Stomach (tissue), 4 donors: ENCODE measurements at regions not wholly inside any gene's neighbourhood (a gene's known extent, or its start where the extent isn't known, plus 50 kb on each side); places are given as distances from the start of the nearest gene placed in this dataset.

Experiments
- POLR2A ChIP-seq, 4 donors: fragments of 450-650 bp; IDR thresholded peaks; one replicate each; pipeline ENCODE4 v1.6.1; 2016; ENCODE audit warnings: antibody characterized with exemption in 4 of 4, control low read depth in 2 of 4, mild to moderate bottlenecking in 1 of 4, moderate library complexity in 1 of 4
- POLR2AphosphoS5 ChIP-seq, 3 donors: sonication (generic); formaldehyde crosslinking; IDR thresholded peaks; one replicate each; pipeline ENCODE4 v1.6.1; 2016; ENCODE audit warnings: antibody characterized with exemption in 3 of 3
- TF ChIP-seq, protein P1 (sequence below), 7 experiments: fragments of 450-650 bp in 4 of 7; fragments of 200-600 bp in 3 of 7; sonication (generic) in 3 of 7; IDR thresholded peaks; one replicate each; pipeline ENCODE4 v1.5.1; 2016 to 2019; ENCODE audit warnings: antibody characterized with exemption in 7 of 7, control low read depth in 2 of 7, mild to moderate bottlenecking in 1 of 7

DNA sequence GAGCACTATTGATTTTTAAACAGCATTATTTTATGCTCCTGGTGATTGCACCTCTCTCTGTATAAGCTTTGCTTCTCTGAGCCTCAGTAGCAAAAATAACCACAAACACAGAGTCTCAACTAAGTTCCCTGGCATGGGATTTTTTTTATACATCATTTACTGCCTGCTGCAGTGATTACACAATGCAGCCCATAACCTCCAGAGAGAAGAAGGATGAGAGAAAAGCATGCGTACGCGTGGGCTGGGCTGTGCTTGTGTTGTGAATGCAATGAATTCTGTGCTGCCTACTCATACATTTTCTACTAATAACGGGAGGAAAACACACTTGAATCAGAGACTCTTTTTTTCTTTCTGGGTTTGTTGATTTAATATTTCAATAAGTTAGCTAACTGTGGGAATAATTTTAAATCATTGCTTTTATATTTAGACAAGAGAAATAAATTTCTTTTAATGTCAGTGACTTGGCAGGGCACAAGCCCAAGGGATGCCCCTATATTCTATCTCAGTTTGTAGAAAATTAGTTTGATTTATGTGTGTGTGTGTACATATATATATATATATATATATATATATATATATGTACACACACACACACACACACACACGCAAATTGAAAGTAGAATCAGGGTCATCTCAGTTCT lies 351.5 kb downstream of the MED10 start:
- TF ChIP-seq, protein P1, sequence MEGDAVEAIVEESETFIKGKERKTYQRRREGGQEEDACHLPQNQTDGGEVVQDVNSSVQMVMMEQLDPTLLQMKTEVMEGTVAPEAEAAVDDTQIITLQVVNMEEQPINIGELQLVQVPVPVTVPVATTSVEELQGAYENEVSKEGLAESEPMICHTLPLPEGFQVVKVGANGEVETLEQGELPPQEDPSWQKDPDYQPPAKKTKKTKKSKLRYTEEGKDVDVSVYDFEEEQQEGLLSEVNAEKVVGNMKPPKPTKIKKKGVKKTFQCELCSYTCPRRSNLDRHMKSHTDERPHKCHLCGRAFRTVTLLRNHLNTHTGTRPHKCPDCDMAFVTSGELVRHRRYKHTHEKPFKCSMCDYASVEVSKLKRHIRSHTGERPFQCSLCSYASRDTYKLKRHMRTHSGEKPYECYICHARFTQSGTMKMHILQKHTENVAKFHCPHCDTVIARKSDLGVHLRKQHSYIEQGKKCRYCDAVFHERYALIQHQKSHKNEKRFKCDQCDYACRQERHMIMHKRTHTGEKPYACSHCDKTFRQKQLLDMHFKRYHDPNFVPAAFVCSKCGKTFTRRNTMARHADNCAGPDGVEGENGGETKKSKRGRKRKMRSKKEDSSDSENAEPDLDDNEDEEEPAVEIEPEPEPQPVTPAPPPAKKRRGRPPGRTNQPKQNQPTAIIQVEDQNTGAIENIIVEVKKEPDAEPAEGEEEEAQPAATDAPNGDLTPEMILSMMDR (IDR thresholded peaks at IDR 0.05) = no peak
- TF ChIP-seq POLR2AphosphoS5 (IDR thresholded peaks at IDR 0.05) (no peak), POLR2A (IDR thresholded peaks at IDR 0.05) (no peak)
